Uterus (tissue), 3 donors: ENCODE measurements at regions not wholly inside any gene's neighbourhood (a gene's known extent, or its start where the extent isn't known, plus 50 kb on each side); places are given as distances from the start of the nearest gene placed in this dataset.

Experiments
- DNase-seq, 2 donors: peaks; one replicate each; pipeline ENCODE4 v3.0.0-alpha.2; 2019 to 2020
- H3K27ac ChIP-seq, 2 donors: fragments of 200-600 bp; sonication (generic); 1 replicate in 1 of 2; 2 replicates in 1 of 2; pipeline ENCODE4 v1.5.1; 2016 to 2018
- H3K27me3 ChIP-seq, 2 donors: fragments of 200-600 bp; sonication (generic); one replicate each; pipeline ENCODE4 v1.5.1; 2018 to 2019; ENCODE audit warnings: control low read depth in 1 of 2
- H3K36me3 ChIP-seq, 2 donors: fragments of 200-600 bp; sonication (generic); one replicate each; pipeline ENCODE4 v1.5.1; 2019; ENCODE audit warnings: control low read depth in 1 of 2
- H3K4me1 ChIP-seq, 2 donors: fragments of 200-600 bp; sonication (generic); one replicate each; pipeline ENCODE4 v1.5.1; 2018 to 2019; ENCODE audit warnings: control low read depth in 1 of 2
- H3K4me3 ChIP-seq, 2 donors: fragments of 200-600 bp; sonication (generic); 1 replicate in 1 of 2; 2 replicates in 1 of 2; pipeline ENCODE4 v1.5.1; 2018 to 2019; ENCODE audit warnings: mild to moderate bottlenecking in 1 of 2
- H3K9me3 ChIP-seq, 2 donors: fragments of 200-600 bp; sonication (generic); one replicate each; pipeline ENCODE4 v1.5.1; 2019; ENCODE audit warnings: control low read depth in 1 of 2
- POLR2A ChIP-seq, 2 donors: fragments of 450-650 bp; IDR thresholded peaks; one replicate each; pipeline ENCODE4 v1.6.1; 2016; ENCODE audit warnings: antibody characterized with exemption in 2 of 2, mild to moderate bottlenecking in 1 of 2, moderate library complexity in 1 of 2
- intact Hi-C: fragments of 100-400 bp; cut with DNase I; formaldehyde crosslinking; loops from one replicate; pipeline ENCODE4 v1.15.1; 2023; ENCODE audit warnings: low total_unique reads
- TF ChIP-seq, protein P1 (sequence below), 4 experiments: fragments of 200-600 bp in 2 of 4; fragments of 450-650 bp in 2 of 4; sonication (generic) in 2 of 4; IDR thresholded peaks; one replicate each; pipeline ENCODE4 v1.5.1; 2016 to 2019; ENCODE audit warnings: antibody characterized with exemption in 4 of 4, mild to moderate bottlenecking in 2 of 4, moderate library complexity in 1 of 4
- donor health status: DM: yes; HTN: yes; CAD: no.

DNA sequence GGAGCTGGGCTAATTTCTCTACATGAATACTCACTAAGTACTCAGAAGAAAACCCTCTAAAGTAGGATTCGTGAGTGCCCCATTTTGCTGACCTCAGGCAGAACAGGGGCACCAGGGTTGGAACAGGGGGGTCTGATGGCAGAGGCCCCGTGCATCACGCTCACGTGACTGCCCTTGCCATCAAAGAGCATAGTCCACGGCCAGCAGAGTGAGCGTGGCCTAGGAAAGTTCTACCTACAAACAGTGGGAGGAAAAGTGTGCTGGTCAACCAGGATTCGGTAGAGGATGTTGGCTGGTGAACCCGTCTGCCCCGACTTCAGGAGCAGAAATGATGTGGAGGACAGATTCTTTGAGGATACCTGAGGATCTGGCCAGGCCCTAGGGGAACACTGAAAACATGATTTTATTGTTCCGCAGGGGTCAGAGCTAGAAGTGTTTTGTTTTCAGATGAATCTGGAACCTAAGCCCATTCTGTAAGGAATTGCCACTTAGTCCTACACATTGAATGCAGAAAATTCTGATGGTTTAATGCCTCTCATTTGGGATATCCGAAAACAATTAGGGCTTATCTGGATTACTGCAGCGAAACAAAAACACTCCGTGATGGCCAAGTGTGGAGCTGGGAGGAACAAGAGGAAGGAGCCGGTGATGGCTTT is 138.8 kb upstream of the SHH start:
- intact Hi-C loops = no loop called here
- H3K36me3 ChIP-seq = no peaks in the 10 kb centered on the region
- TF ChIP-seq POLR2A (IDR thresholded peaks at IDR 0.05) = no peak
- TF ChIP-seq, protein P1, sequence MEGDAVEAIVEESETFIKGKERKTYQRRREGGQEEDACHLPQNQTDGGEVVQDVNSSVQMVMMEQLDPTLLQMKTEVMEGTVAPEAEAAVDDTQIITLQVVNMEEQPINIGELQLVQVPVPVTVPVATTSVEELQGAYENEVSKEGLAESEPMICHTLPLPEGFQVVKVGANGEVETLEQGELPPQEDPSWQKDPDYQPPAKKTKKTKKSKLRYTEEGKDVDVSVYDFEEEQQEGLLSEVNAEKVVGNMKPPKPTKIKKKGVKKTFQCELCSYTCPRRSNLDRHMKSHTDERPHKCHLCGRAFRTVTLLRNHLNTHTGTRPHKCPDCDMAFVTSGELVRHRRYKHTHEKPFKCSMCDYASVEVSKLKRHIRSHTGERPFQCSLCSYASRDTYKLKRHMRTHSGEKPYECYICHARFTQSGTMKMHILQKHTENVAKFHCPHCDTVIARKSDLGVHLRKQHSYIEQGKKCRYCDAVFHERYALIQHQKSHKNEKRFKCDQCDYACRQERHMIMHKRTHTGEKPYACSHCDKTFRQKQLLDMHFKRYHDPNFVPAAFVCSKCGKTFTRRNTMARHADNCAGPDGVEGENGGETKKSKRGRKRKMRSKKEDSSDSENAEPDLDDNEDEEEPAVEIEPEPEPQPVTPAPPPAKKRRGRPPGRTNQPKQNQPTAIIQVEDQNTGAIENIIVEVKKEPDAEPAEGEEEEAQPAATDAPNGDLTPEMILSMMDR (IDR thresholded peaks at IDR 0.05) = no peak
- no peak overlapping the region for H3K4me3 ChIP-seq
- no peak for DNase-seq
- H3K27ac ChIP-seq = no peak overlapping the region
- H3K27me3 ChIP-seq = no peaks in the 10 kb centered on the region
- H3K4me1 ChIP-seq = no peaks in the 10 kb centered on the region
- H3K9me3 ChIP-seq = no peaks in the 10 kb centered on the region

DNA sequence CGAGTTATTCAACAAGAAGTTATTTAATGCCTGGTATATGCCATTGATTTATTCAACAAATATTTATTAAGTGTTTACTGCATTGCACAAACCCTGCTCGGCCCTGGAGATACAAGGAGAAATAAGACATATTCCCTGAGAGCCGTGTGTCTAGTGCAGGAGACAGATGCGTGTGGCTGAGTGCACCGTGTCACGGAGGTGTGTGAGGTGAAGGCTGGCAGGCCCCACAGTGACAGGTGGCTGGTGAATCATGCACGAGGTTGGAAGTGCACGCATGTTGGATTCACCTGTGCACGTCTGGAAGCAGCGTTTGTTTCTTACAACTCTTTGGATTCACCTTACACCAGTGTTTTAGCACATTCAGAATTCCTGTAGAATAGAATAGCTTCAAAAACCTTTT is 136.6 kb upstream of the SHH start:
- Histone ChIP-seq H3K36me3 (no peaks in the 10 kb centered on the region), H3K4me1 (no peaks in the 10 kb centered on the region), H3K27me3 (no peaks in the 10 kb centered on the region), H3K9me3 (no peaks in the 10 kb centered on the region), H3K27ac (no peak overlapping the region), H3K4me3 (no peak overlapping the region)
- TF ChIP-seq, protein P1 (IDR thresholded peaks at IDR 0.05) = no peak
- no peak for TF ChIP-seq POLR2A (IDR thresholded peaks at IDR 0.05)
- intact Hi-C loops = no loop called here
- no peak for DNase-seq

DNA sequence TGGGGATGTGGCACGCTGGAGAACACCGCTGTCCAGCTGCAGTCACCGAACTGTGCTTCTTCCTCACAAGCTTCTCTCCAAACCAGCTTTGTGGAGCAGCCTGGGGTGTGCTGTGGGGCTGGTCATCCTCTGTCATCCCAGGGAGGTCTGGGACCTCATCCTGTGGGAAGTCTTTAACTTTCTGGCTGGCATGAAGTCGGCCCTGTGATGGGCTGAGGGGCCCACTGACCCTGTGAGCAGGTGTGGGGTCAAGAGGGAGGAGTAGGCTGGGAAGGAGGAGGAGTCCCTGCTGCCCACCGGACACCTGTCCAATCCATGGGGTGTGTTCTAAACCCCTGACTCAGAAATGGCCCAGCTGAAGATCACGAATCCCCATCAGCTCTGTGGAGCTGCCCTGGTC is 136.2 kb upstream of the SHH start:
- Histone ChIP-seq H3K27me3 (no peaks in the 10 kb centered on the region), H3K27ac (no peak overlapping the region), H3K4me1 (no peaks in the 10 kb centered on the region), H3K36me3 (no peaks in the 10 kb centered on the region), H3K4me3 (no peak overlapping the region), H3K9me3 (no peaks in the 10 kb centered on the region)
- TF ChIP-seq, protein P1 (IDR thresholded peaks at IDR 0.05) = no peak
- TF ChIP-seq POLR2A (IDR thresholded peaks at IDR 0.05) = no peak
- no peak for DNase-seq
- intact Hi-C loops = no loop called here

DNA sequence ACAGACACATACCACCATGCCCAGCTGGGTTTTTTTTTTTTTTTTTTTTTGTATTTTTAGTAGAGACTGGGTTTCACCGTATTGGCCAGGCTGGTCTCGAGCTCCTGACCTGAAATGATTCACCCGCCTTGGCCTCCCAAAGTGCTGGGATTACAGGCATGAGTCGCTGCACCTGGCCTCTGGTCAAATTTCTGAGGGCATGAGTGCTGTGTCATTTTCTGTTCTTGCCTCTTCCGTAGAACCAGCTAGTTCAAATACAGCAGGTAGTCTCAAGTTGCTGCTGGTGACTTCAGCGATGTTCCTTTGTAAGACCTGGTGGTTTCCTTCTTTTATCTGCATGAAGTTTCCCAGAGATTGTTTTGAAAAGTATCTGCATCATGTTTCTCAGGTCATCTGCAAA is 134.8 kb upstream of the SHH start:
- no peak overlapping the region for H3K27ac ChIP-seq
- intact Hi-C loops = no loop called here
- TF ChIP-seq POLR2A (IDR thresholded peaks at IDR 0.05) = no peak
- TF ChIP-seq, protein P1 (IDR thresholded peaks at IDR 0.05) = no peak
- no peak overlapping the region for H3K4me3 ChIP-seq
- no peaks in the 10 kb centered on the region for H3K9me3 ChIP-seq
- H3K27me3 ChIP-seq = no peaks in the 10 kb centered on the region
- no peaks in the 10 kb centered on the region for H3K4me1 ChIP-seq
- no peak for DNase-seq
- H3K36me3 ChIP-seq = no peaks in the 10 kb centered on the region

DNA sequence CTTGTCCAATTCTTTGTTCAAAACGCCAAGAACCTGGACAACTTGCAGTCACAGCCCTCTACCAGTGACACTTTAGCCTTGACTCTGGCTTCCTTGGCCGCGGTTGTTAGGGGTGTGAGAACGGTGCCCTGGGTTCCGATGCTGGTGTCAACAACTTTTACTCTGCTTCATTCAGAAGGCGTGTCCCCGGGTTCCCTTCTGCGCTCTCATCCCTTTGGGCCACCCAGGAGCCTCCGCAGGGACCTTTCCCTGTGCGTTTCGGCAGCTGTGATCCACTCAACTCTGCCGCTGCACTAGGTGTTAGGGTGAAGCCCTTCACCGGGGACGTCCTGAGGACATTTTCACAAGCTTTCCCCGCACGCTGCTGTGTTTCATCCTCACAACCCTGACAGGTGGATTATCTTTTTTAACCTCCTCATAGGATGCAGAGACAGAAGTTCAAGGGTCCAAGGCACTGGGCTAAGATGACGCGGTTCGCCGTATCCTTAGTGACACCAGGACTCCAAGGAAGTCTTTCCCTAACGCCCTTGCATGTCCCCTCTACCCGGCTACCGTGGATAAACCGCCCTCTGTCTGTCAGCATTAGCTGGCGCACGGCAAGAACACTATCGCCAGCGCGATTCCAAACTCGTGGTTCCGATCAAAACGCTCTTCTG is 133.5 kb upstream of the SHH start:
- intact Hi-C loops = no loop called here
- no peaks in the 10 kb centered on the region for H3K36me3 ChIP-seq
- no peaks in the 10 kb centered on the region for H3K9me3 ChIP-seq
- H3K27me3 ChIP-seq = no peaks in the 10 kb centered on the region
- H3K4me3 ChIP-seq = no peak overlapping the region
- TF ChIP-seq, protein P1 (IDR thresholded peaks at IDR 0.05) = no peak
- TF ChIP-seq POLR2A (IDR thresholded peaks at IDR 0.05) = no peak
- H3K4me1 ChIP-seq = no peaks in the 10 kb centered on the region
- DNase-seq = no peak
- no peak overlapping the region for H3K27ac ChIP-seq
